ENCODE measurements at regions not wholly inside any gene's neighbourhood (a gene's known extent, or its start where the extent isn't known, plus 50 kb on each side); places are given as distances from the start of the nearest gene placed in this dataset.

GRCh38 chr4:136183513-136183912 lies 1348.8 kb downstream of the PCDH18 start:
- WGBS, 4 donors, result 86 to 92% (median 89%) methylated on average over 4 of the region's 4 CpGs
- no peaks in the 10 kb centered on the region for H3K9me3 ChIP-seq (replicated peaks in 1 of 3)

DNA sequence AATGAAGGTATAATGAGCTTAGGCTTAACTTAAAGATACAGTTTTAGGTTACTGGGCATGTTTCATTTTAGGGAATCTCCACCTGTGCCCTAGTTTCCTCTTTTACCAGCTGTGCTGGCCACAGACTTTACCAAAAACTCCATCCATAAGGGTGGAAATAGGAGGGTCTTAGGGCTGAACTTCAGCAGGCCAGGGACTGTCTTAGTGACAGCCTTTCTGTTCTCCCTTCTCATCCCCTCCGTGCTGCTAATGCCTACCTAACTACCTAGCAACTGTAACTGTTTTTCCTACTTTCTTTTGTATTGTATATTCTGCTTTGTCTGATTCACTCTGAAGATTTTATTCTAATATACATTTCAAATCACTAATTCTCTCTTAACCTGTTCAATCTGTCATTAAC lies 1375.3 kb downstream of the PCDH18 start:
- H3K4me3 ChIP-seq, result no peak overlapping the region
- DNase-seq, result no peak
- H3K4me1 ChIP-seq (replicated peaks in 1 of 2), result no peaks in the 10 kb centered on the region
- H3K9me3 ChIP-seq (replicated peaks in 1 of 3), result no peaks in the 10 kb centered on the region
- no peak overlapping the region for H3K27ac ChIP-seq
- H3K27me3 ChIP-seq, result no peaks in the 10 kb centered on the region
- intact Hi-C loops (cut with DNase I), result no loop called here
- 60 to 79% (median 66%) methylated on average over 1 of the region's 1 CpG for WGBS, 4 donors
- H3K36me3 ChIP-seq (replicated peaks in 1 of 2), result no peaks in the 10 kb centered on the region
- TF ChIP-seq POLR2A (IDR thresholded peaks at IDR 0.05), result no peak
- TF ChIP-seq, protein P1, sequence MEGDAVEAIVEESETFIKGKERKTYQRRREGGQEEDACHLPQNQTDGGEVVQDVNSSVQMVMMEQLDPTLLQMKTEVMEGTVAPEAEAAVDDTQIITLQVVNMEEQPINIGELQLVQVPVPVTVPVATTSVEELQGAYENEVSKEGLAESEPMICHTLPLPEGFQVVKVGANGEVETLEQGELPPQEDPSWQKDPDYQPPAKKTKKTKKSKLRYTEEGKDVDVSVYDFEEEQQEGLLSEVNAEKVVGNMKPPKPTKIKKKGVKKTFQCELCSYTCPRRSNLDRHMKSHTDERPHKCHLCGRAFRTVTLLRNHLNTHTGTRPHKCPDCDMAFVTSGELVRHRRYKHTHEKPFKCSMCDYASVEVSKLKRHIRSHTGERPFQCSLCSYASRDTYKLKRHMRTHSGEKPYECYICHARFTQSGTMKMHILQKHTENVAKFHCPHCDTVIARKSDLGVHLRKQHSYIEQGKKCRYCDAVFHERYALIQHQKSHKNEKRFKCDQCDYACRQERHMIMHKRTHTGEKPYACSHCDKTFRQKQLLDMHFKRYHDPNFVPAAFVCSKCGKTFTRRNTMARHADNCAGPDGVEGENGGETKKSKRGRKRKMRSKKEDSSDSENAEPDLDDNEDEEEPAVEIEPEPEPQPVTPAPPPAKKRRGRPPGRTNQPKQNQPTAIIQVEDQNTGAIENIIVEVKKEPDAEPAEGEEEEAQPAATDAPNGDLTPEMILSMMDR (IDR thresholded peaks at IDR 0.05), result no peak

More at GRCh38 chr4:136183513-136183912, 1348.8 kb downstream of the PCDH18 start:
- intact Hi-C loops (cut with DNase I), result no loop called here
- no peak overlapping the region for H3K4me3 ChIP-seq
- no peaks in the 10 kb centered on the region for H3K36me3 ChIP-seq (replicated peaks in 1 of 2)
- no peak for DNase-seq
- no peak overlapping the region for H3K27ac ChIP-seq
- H3K4me1 ChIP-seq (replicated peaks in 1 of 2), result no peaks in the 10 kb centered on the region
- H3K27me3 ChIP-seq, result no peaks in the 10 kb centered on the region
- no peak for TF ChIP-seq POLR2A (IDR thresholded peaks at IDR 0.05)
- TF ChIP-seq, protein P1 (IDR thresholded peaks at IDR 0.05), result no peak

GRCh38 chr4:136150046-136150445 lies 1382.2 kb downstream of the PCDH18 start:
- TF ChIP-seq POLR2A (IDR thresholded peaks at IDR 0.05), result no peak
- TF ChIP-seq, protein P1 (IDR thresholded peaks at IDR 0.05), result no peak
- Histone ChIP-seq H3K9me3 (replicated peaks in 1 of 3) (no peaks in the 10 kb centered on the region), H3K27me3 (no peaks in the 10 kb centered on the region), H3K4me3 (no peak overlapping the region), H3K4me1 (replicated peaks in 1 of 2) (no peaks in the 10 kb centered on the region), H3K36me3 (replicated peaks in 1 of 2) (no peaks in the 10 kb centered on the region), H3K27ac (no peak overlapping the region)
- intact Hi-C loops (cut with DNase I), result no loop called here
- no peak for DNase-seq
- WGBS, 4 donors, result 79 to 84% (median 82%) methylated on average over 6 of the region's 6 CpGs

DNA sequence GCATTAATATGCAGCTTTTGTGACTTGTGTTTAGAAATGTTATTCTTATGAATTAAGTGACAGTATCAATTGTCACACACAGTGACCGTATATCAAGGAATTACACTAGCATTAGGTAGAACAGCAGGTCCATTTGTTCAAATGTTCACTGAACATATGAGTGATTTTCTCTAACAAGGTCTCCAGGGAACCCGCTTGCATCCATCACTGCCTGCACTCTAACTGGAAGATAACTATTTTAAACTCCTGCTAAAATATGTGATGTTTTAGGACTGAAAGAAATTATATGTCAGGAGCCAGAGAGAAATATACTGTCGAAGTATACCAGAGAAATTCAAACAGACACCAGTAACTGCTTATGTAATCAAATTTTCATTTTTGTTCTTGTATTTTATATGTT lies 1395.7 kb downstream of the PCDH18 start:
- intact Hi-C loops (cut with DNase I), result no loop called here
- DNase-seq, result no peak
- H3K27ac ChIP-seq, result no peak overlapping the region
- H3K4me3 ChIP-seq, result no peak overlapping the region
- TF ChIP-seq, protein P1 (IDR thresholded peaks at IDR 0.05), result no peak
- TF ChIP-seq POLR2A (IDR thresholded peaks at IDR 0.05), result no peak
- no peaks in the 10 kb centered on the region for H3K9me3 ChIP-seq (replicated peaks in 1 of 3)
- WGBS, 4 donors, result 74 to 78% (median 77%) methylated on average over 3 of the region's 3 CpGs
- H3K4me1 ChIP-seq (replicated peaks in 1 of 2), result no peaks in the 10 kb centered on the region
- no peaks in the 10 kb centered on the region for H3K27me3 ChIP-seq
- no peaks in the 10 kb centered on the region for H3K36me3 ChIP-seq (replicated peaks in 1 of 2)
